GM10248 (cell line): ENCODE measurements at regions not wholly inside any gene's neighbourhood (a gene's known extent, or its start where the extent isn't known, plus 50 kb on each side); places are given as distances from the start of the nearest gene placed in this dataset.

ENCODE experiments used
- CTCF ChIA-PET: fragments of 300-600 bp; sonication (Branson Sonifier 250); formaldehyde crosslinking; extraction: SDS; loops from one replicate; lab custom pipeline; 2021; ENCODE audit warnings: antibody characterized with exemption; lab: Yijun Ruan, JAX
- POLR2A ChIA-PET: fragments of 350-650 bp; sonication (Branson Sonifier 250); formaldehyde crosslinking; extraction: SDS; loops from one replicate; lab custom pipeline; 2020; ENCODE audit warnings: antibody characterized with exemption; lab: Yijun Ruan, JAX
- DNase-seq: peaks from one replicate; pipeline ENCODE4 v3.0.0; 2012; ENCODE audit errors: extremely low spot score
- CTCF ChIP-seq: IDR thresholded peaks from 2 replicates; pipeline ENCODE4 v1.5.1; 2012; ENCODE audit warnings: mild to moderate bottlenecking, low read depth; ENCODE audit errors: extremely low read depth, missing control alignments, control extremely low read depth

GRCh38 chr3:27655547-27655946 lies 66.6 kb downstream of the EOMES start:
- CTCF ChIA-PET, result interaction anchor here (1.4 kb wide), 1 partner anchor 26 kb away, joined by 3 read pairs; no protein-coding TSS in a partner anchor
- DNase-seq, result no peak
- TF ChIP-seq CTCF, result no peak
- POLR2A ChIA-PET, result no interaction called here

- ChIA-PET CTCF (interaction anchor here (0.8 to 1.4 kb wide), 4 partner anchors 10 to 27 kb away, joined by 3 to 5 read pairs (median 4); no protein-coding TSS in a partner anchor), POLR2A (no interaction called here)
- DNase-seq, result no peak
- TF ChIP-seq CTCF, result no peak
Observed at GRCh38 chr3:27653803-27654558, 68.1 kb downstream of the EOMES start.

- no peak for DNase-seq
- no peak for TF ChIP-seq CTCF
- POLR2A ChIA-PET, result no interaction called here
- CTCF ChIA-PET, result interaction anchor here (1.2 to 5.8 kb wide), 3 partner anchors 9 to 16 kb away, joined by 3 to 40 read pairs (median 5); no protein-coding TSS in a partner anchor
Observed at GRCh38 chr3:27649277-27649676, 72.8 kb downstream of the EOMES start.

GRCh38 chr3:27646896-27647295 lies 75.2 kb downstream of the EOMES start:
- ChIA-PET POLR2A (no interaction called here), CTCF (interaction anchor here (1.0 to 5.8 kb wide), 2 partner anchors 11 to 34 kb away, joined by 3 to 40 read pairs; no protein-coding TSS in a partner anchor)
- DNase-seq, result no peak
- no peak for TF ChIP-seq CTCF

GRCh38 chr3:27644941-27645340 lies 77.2 kb downstream of the EOMES start:
- no peak for TF ChIP-seq CTCF
- no peak for DNase-seq
- CTCF ChIA-PET, result no interaction called here
- POLR2A ChIA-PET, result no interaction called here

GRCh38 chr3:27643355-27643754 lies 78.8 kb downstream of the EOMES start:
- ChIA-PET CTCF (interaction anchor here (1.1 to 1.6 kb wide), 2 partner anchors 15 to 37 kb away, joined by 4 to 7 read pairs; no protein-coding TSS in a partner anchor), POLR2A (no interaction called here)
- no peak for TF ChIP-seq CTCF
- no peak for DNase-seq
